GM18508 (cell line): ENCODE measurements at regions not wholly inside any gene's neighbourhood (a gene's known extent, or its start where the extent isn't known, plus 50 kb on each side); places are given as distances from the start of the nearest gene placed in this dataset.

Source experiments
- ATAC-seq: cut with Tn5 transposase; IDR thresholded peaks from one replicate; pipeline ENCODE4 v1.9.1; 2021; ENCODE audit warnings: moderate number of reproducible peaks; ENCODE audit not compliant: insufficient read depth, unreplicated experiment

DNA sequence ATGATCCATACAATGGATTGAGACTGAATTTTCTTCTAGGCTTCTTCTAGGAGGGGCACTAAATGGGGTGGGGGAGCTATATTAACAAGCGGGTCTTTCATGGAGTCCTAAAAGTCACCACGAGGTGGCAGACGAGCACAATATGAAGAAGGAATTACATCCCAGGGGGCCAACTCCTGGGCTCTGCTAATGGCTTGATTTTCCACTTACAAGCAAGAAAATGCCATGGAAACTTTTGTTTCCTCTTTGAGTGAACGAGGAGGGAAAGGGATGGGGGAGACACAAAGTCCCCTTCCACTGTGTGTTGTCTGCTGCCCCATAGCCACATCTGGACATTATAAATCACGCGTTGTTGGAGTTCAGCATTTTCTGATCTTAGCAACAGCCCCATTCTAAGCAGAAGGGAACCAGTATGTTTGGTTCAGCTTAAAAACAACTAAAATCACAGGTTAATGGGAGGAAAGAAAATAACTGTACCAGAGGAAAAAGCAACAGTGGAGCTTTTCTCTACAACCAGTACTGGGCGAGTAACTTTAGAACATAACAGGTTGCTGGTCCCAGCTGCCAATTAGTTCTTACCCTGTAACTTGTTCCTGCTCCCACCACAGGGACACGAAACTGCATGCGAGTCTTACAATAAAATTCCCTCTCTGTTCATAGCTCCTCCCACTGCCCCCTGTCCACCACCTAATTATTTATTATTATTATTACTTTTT lies 285.0 kb upstream of the PARD3B start:
- no peak for ATAC-seq

- ATAC-seq, result no peak
Measured at GRCh38 chr2:204260901-204261300, 284.4 kb upstream of the PARD3B start.

- no peak for ATAC-seq
Measured at GRCh38 chr2:204261846-204262245, 283.4 kb upstream of the PARD3B start.

DNA sequence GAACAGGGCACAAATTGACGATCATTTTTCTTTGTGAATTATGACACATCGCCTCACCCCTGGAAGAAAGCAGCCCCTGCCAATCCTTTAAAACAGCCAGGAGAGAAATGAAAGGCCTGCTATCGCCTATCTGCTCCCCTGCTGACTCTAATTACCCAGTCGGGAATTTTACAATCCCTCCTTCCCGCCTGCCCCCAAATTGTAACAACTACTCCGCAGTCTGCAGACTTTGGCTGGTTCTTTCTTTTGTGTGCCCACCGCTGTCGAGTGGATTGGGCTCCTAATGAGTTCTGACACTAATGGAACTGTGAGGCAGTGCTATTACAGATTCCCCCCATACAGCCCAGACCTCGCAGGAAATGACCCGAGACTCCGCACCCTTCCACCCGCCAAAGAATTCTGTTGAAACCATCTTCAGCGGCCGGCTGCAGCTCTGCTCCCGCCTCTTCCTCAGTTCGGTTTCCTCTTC lies 281.2 kb upstream of the PARD3B start:
- ATAC-seq, result no peak

- ATAC-seq, result no peak
Measured at GRCh38 chr2:204264621-204265140, 280.6 kb upstream of the PARD3B start.

DNA sequence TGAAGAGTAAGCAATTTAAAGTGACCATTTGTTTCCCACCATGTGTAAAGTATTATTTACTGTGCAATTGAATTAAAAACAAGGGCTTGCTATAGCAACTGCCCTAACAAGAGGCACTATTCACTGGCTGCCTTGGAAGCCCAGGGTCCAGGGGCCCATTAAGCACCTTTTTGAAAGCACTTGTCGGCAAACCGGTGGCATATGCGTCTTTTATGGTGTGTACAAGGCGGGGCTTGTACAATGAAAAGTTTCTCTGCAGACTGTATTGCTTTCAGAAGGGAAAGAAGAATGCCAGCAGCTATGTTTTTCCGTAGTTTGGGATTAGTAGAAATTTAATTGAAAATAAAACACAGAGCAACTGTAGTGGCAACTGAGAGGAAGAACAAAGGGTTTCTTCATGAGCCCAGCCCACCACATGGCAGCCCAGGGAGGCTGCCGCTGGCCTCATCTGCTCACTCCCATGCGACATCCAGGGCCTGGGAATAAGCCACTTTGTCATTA lies 279.5 kb upstream of the PARD3B start:
- ATAC-seq, result no peak

GRCh38 chr2:204268458-204268857 lies 276.8 kb upstream of the PARD3B start:
- no peak for ATAC-seq

GRCh38 chr2:204268971-204269370 lies 276.3 kb upstream of the PARD3B start:
- ATAC-seq, result no peak

GRCh38 chr2:204272089-204272488 lies 273.2 kb upstream of the PARD3B start:
- no peak for ATAC-seq

DNA sequence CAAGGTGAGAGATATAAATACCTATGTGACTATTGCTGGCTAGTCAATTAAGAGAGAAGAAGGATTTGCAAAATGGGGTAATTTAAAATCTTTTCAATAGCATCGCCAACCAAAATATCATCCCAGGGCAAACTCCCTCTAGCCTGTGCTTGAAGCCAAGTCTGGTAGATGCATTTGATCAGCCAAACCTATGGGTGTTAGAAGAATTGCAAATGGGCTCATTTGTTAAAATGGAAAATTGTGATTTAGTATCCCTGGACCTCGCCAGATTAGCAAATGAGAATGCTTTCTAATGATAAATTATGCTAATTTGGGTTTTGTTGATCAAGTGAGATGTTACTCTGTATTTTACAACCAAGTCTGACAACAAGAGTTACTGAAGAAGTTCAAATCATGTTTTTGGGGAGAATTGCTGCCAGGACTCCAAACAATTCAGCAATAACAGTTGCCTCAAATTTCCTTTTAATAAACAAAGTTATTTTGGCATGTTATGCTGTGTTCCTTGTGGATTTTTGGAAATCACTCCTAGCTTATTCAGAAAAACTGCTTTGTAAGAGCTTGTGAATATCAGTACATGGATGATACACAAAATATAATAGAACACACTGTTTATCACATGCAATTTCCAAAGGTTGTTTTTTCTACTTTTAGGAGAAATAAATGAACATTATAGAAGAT lies 272.5 kb upstream of the PARD3B start:
- no peak for ATAC-seq

DNA sequence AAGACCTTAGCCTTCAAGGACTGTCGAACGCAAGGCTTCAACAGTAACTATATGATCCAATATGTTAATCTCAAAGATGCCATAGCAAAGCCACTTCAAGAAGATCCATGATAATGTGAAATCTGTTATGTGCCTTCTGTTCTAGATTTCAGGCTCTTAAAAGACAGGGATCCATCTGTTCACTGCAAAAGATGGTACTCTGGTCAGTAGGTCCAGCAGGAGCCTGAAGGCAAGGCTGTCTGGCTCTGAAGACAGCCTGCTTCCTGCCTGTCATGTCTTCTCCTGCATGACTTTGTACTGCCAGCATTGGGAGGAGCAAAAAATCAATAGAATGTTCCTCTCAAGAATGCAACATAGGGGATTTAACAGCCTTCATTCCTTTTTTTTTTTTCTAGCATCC lies 270.8 kb upstream of the PARD3B start:
- ATAC-seq, result no peak

GRCh38 chr2:204274991-204275390 lies 270.3 kb upstream of the PARD3B start:
- no peak for ATAC-seq

GRCh38 chr2:204277226-204277625 lies 268.0 kb upstream of the PARD3B start:
- no peak for ATAC-seq

DNA sequence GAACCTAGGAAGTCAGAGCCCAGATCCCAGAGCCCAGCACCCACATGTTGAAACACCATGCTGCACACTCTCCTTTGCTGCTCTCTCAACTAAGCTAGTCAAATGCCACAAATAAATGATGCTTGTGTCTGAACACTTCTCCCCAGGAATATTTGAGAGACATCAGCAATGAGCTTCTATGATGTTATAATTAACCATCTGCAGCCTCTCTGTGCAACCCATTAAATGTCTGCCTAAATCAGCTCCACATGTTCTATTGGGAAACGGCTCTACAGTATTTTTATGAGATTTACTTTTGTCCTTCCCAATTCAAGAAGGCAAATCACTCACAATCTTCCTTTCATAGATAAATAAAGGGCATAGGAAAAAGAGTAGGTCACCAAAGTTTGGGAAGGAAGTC lies 266.8 kb upstream of the PARD3B start:
- ATAC-seq, result no peak

GRCh38 chr2:204279819-204280218 lies 265.5 kb upstream of the PARD3B start:
- ATAC-seq, result no peak

GRCh38 chr2:204280262-204280668 lies 265.0 kb upstream of the PARD3B start:
- ATAC-seq, result no peak

- ATAC-seq, result no peak
Measured at GRCh38 chr2:204282081-204282480, 263.2 kb upstream of the PARD3B start.

DNA sequence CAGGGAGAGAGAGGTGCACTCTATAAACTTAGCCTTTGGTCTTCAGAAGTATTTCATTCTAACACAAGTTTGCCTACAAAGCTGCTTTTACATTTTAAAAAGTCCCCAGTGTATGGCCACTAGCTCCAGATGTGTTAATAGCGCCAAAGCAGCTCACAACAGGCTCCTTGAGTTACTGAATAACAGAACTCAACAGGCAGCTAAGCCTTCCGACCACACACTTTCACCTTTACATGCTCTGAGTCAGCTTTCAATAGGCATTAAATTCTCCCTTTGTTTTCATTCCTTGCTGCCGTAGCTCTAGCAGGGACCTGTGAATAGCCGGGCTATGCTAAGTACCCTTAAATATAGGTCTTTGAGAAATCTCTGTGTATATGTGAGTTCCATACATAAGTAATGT lies 262.8 kb upstream of the PARD3B start:
- ATAC-seq, result peak; percentile 88

- no peak for ATAC-seq
Measured at GRCh38 chr2:204289066-204289465, 256.2 kb upstream of the PARD3B start.

GRCh38 chr2:204292439-204292838 lies 252.8 kb upstream of the PARD3B start:
- no peak for ATAC-seq

GRCh38 chr2:204293884-204294747 lies 251.2 kb upstream of the PARD3B start:
- ATAC-seq, result no peak
